SK-N-SH treated with all-trans-retinoic acid at 6 μM for 48 hours (cell line): ENCODE measurements at regions not wholly inside any gene's neighbourhood (a gene's known extent, or its start where the extent isn't known, plus 50 kb on each side); places are given as distances from the start of the nearest gene placed in this dataset.

Experiments used
- ARNTL ChIP-seq: fragments of 450-650 bp; formaldehyde crosslinking; IDR thresholded peaks from 2 replicates; pipeline ENCODE4 v1.5.0; 2020; ENCODE audit warnings: low read depth, mild to moderate bottlenecking, moderate library complexity, borderline replicate concordance
- CREB5 ChIP-seq: fragments of 250-450 bp; sonication (Bioruptor Pico); IDR thresholded peaks from 2 replicates; pipeline ENCODE4 v1.5.1; 2020; ENCODE audit warnings: low read depth, mild to moderate bottlenecking, moderate library complexity
- ISL1 ChIP-seq: fragments of 250-450 bp; sonication (Bioruptor Pico); IDR thresholded peaks from 2 replicates; pipeline ENCODE4 v2.1.2; 2022; ENCODE audit warnings: mild to moderate bottlenecking, moderate library complexity
- PATZ1 ChIP-seq: fragments of 250-450 bp; sonication (Bioruptor Pico); IDR thresholded peaks from 2 replicates; pipeline ENCODE4 v1.8.0; 2020; ENCODE audit warnings: mild to moderate bottlenecking, moderate library complexity, borderline replicate concordance

- TF ChIP-seq ISL1 (CRISPR knock-in tag) (no peak), ARNTL (CRISPR knock-in tag) (no peak), PATZ1 (CRISPR knock-in tag) (no peak), CREB5 (CRISPR knock-in tag) (no peak)
These were observed 56.4 kb upstream of the WDR17 start for GRCh38 chr4:176009254-176009653.
